HEK293T (cell line): ENCODE measurements at regions not wholly inside any gene's neighbourhood (a gene's known extent, or its start where the extent isn't known, plus 50 kb on each side); places are given as distances from the start of the nearest gene placed in this dataset.
A peak's percentile ranks its signal among the peaks of the same experiment; 100 is the strongest.
"Not testable (repeated sequence)": the region's sequence is repeated elsewhere in the genome, so short reads cannot be mapped to it uniquely, and the experiment has no call there.

ENCODE experiments used
- CTCF ChIA-PET: fragments of 350-600 bp; formaldehyde crosslinking; extraction: SDS; loops from one replicate; lab custom pipeline; 2021; ENCODE audit warnings: antibody characterized with exemption, inconsistent platforms; lab: Yijun Ruan, JAX
- POLR2A ChIA-PET: fragments of 350-600 bp; formaldehyde crosslinking; extraction: SDS; loops from one replicate; lab custom pipeline; 2020; ENCODE audit warnings: antibody characterized with exemption, inconsistent platforms; lab: Yijun Ruan, JAX
- DNase-seq: peaks from one replicate; pipeline ENCODE4 v3.0.0; 2012; ENCODE audit warnings: mixed read lengths; ENCODE audit errors: extremely low spot score
- ARNT ChIP-seq: fragments of 450-650 bp; IDR thresholded peaks from 2 replicates; pipeline ENCODE4 v1.6.1; 2017; ENCODE audit warnings: mild to moderate bottlenecking
- BHLHE40 ChIP-seq: fragments of 450-650 bp; IDR thresholded peaks from 2 replicates; pipeline ENCODE4 v1.6.1; 2016; ENCODE audit warnings: mild to moderate bottlenecking, moderate library complexity, borderline replicate concordance
- CTBP1 ChIP-seq: fragments of 450-650 bp; IDR thresholded peaks from 2 replicates; pipeline ENCODE4 v1.6.1; 2016; ENCODE audit warnings: borderline replicate concordance
- ELF4 ChIP-seq: fragments of 450-650 bp; IDR thresholded peaks from 2 replicates; pipeline ENCODE4 v1.6.1; 2017; ENCODE audit warnings: antibody characterized with exemption
- FOXA1 ChIP-seq: fragments of 450-650 bp; IDR thresholded peaks from 2 replicates; pipeline ENCODE4 v1.6.1; 2016; ENCODE audit warnings: mild to moderate bottlenecking
- FOXK2 ChIP-seq: fragments of 450-650 bp; IDR thresholded peaks from 2 replicates; pipeline ENCODE4 v1.6.1; 2016; ENCODE audit warnings: mild to moderate bottlenecking
- FOXM1 ChIP-seq: fragments of 450-650 bp; IDR thresholded peaks from 2 replicates; pipeline ENCODE4 v1.6.1; 2017; ENCODE audit warnings: mild to moderate bottlenecking, borderline replicate concordance
- HDGF ChIP-seq: fragments of 450-650 bp; IDR thresholded peaks from 2 replicates; pipeline ENCODE4 v1.6.1; 2017; ENCODE audit warnings: antibody characterized with exemption, borderline replicate concordance
- L3MBTL2 ChIP-seq: fragments of 450-650 bp; conservative IDR thresholded peaks from 2 replicates; pipeline ENCODE4 v1.6.1; 2016; ENCODE audit warnings: mild to moderate bottlenecking
- LEF1 ChIP-seq: fragments of 450-650 bp; IDR thresholded peaks from 2 replicates; pipeline ENCODE4 v1.6.1; 2017; ENCODE audit warnings: mild to moderate bottlenecking, borderline replicate concordance
- NFRKB ChIP-seq: fragments of 450-650 bp; IDR thresholded peaks from 2 replicates; pipeline ENCODE4 v1.6.1; 2016; ENCODE audit warnings: mild to moderate bottlenecking, moderate library complexity
- SP1 ChIP-seq: fragments of 450-650 bp; IDR thresholded peaks from 2 replicates; pipeline ENCODE4 v1.6.1; 2017
- SUZ12 ChIP-seq: fragments of 450-650 bp; IDR thresholded peaks from 2 replicates; pipeline ENCODE4 v1.6.1; 2016; ENCODE audit warnings: mild to moderate bottlenecking
- TARDBP ChIP-seq: fragments of 450-650 bp; IDR thresholded peaks from 2 replicates; pipeline ENCODE4 v1.6.1; 2016
- ZNF384 ChIP-seq: fragments of 450-650 bp; IDR thresholded peaks from 2 replicates; pipeline ENCODE4 v1.6.1; 2016
- TF ChIP-seq, protein P1 (sequence below): fragments of 450-650 bp; IDR thresholded peaks from 2 replicates; pipeline ENCODE4 v1.6.1; 2016

GRCh38 chr5:164327166-164327565 is 821.7 kb downstream of the MAT2B start:
- CTCF ChIA-PET, DNase-seq, POLR2A ChIA-PET: not testable (repeated sequence)
- TF ChIP-seq CTBP1 = 0 out of 2 replicates have a peak, but pooled peaks have one; percentile 36

DNA sequence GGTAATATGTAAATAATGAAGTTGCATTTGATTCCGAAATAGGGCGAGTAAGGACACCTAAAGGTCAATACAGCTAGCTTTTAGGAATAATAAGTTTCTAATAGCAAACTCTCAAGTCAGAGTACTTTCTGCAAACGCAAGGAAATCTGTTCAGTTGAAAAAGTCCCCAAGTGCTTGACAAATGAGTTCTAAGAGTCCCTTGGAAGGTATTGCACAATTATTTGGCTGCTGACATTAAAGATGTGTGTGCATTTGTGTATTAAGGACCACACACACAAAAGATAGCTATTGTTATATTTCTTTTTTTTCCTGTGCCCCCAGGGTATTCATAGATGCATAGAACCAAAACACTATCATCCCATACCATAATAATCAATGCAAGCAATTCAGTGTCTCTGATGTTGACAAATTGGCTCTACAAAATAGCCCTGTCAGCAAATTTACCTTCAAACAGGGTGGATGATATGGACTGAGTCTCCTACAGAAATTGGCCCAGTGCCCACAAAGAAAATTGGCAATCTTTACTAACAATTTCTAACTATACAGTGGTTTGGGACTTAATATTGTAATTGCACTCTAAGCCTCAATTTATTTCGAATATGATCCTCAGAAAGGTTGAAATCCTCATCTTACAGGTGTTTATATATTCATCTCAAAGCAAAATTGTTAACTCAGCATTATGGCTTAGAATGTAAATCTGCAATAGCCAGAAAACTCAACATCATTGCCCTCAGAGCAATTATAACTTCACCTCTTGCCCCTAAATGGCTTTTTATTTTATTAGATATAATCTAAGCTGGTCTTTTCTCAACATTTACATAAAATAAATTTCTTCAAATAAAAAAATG is 827.2 kb downstream of the MAT2B start:
- DNase-seq = no peak
- POLR2A ChIA-PET = no interaction called here
- CTCF ChIA-PET = no interaction called here
- TF ChIP-seq LEF1 (no peak), HDGF (no peak), FOXK2 (no peak), TARDBP (no peak), BHLHE40 (no peak)

- ChIA-PET CTCF (interaction anchor here (1.1 to 1.4 kb wide), 2 partner anchors 10 to 14 kb away, joined by 3 read pairs; no protein-coding TSS in a partner anchor), POLR2A (no interaction called here)
- no peak for DNase-seq
- TF ChIP-seq CTBP1 (no peak), FOXM1 (no peak), L3MBTL2 (no peak)
Observed at GRCh38 chr5:164335837-164336236, 830.4 kb downstream of the MAT2B start.

DNA sequence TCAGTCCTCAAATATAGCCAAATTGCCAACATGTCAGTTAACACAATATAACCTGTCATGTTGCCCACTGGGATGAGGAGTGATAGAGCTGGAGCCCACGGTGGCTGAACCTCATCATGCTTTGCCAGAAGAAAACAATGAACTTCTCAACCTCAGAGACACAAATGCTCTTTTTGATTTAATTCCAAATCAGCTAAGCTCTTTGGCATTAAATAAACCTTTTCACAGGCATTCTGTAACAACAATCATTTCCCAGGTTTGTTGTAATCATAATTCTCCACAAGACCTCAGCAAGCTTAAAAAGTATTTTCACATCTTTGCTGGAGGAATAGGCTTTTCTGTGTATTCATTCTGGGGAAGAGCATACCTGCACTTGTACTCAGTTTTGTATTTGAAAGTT is 830.9 kb downstream of the MAT2B start:
- POLR2A ChIA-PET = no interaction called here
- CTCF ChIA-PET = interaction anchor here (1.1 to 1.4 kb wide), 2 partner anchors 11 to 13 kb away, joined by 3 read pairs; no protein-coding TSS in a partner anchor
- no peak for DNase-seq
- no peak for TF ChIP-seq ELF4
- no peak for TF ChIP-seq TARDBP
- TF ChIP-seq, protein P1, sequence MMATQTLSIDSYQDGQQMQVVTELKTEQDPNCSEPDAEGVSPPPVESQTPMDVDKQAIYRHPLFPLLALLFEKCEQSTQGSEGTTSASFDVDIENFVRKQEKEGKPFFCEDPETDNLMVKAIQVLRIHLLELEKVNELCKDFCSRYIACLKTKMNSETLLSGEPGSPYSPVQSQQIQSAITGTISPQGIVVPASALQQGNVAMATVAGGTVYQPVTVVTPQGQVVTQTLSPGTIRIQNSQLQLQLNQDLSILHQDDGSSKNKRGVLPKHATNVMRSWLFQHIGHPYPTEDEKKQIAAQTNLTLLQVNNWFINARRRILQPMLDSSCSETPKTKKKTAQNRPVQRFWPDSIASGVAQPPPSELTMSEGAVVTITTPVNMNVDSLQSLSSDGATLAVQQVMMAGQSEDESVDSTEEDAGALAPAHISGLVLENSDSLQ = no peak
- no peak for TF ChIP-seq L3MBTL2
- no peak for TF ChIP-seq ARNT
- no peak for TF ChIP-seq CTBP1
- TF ChIP-seq ZNF384 = no peak
- no peak for TF ChIP-seq FOXM1
- TF ChIP-seq NFRKB = no peak

DNA sequence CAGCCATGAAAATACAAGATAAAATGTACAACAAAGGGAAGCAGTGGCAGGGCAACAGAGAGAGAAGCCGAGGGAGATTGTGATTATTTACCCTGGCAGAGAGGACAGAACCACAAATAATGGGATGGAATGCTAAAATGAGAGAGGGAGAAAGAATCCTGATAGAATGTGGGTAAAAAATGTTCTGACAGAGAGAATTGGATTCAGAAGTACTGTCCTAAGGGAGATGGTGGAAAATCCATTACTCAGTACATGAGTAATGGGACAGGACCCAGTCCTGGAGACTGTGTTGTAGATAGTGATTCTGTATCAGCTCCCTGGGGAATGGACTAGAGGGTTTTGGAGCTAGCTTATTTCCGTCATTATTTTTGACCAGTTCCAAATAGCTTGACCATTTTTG is 831.5 kb downstream of the MAT2B start:
- ChIA-PET POLR2A (no interaction called here), CTCF (no interaction called here)
- no peak for DNase-seq
- TF ChIP-seq ZNF384 (no peak), ELF4 (no peak), L3MBTL2 (no peak), SUZ12 (no peak), FOXK2 (no peak), SP1 (no peak), BHLHE40 (no peak), ARNT (no peak)
- TF ChIP-seq, protein P1 = no peak

DNA sequence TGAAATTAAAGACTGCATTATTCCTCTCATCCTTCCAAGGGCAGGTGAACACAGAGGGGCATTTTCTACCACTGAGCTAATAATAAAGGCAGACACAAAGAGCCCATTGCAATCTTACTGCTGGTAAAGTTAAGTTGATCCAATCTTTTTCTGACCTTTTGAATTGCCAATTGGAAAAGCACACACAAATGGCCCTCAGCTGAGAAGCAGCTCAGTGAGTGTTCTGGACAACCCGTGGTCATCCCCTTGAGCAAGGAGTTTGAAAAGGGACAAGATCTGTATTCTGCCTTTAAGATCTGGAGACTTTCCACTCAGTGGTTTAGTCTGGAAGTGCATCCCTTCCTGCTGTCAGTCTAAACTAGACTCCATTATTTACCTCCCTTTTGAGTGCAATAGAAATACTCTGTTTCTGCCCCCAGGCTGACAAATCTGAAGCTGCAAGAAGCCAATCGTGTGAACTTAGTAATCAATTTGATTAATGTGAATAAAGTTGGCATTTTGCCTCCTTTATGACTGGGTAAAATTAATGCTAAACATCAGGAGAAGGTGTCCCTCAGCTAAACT is 835.7 kb downstream of the MAT2B start:
- CTCF ChIA-PET = interaction anchor here (1.2 to 2.4 kb wide), 5 partner anchors 10 to 28 kb away, joined by 3 to 10 read pairs (median 3); no protein-coding TSS in a partner anchor
- peak; percentile 31 for DNase-seq
- POLR2A ChIA-PET = interaction anchor here (1.0 kb wide), 1 partner anchor 14 kb away, joined by 3 read pairs; no protein-coding TSS in a partner anchor
- TF ChIP-seq, protein P1 = peak; percentile 78
- TF ChIP-seq NFRKB = no peak

GRCh38 chr5:164345173-164345849 is 839.9 kb downstream of the MAT2B start:
- ChIA-PET CTCF (no interaction called here), POLR2A (no interaction called here)
- TF ChIP-seq ARNT (no peak), NFRKB (no peak), ZNF384 (no peak), FOXM1 (no peak), CTBP1 (no peak), BHLHE40 (no peak), LEF1 (no peak), ELF4 (no peak), SP1 (no peak), SUZ12 (no peak), FOXK2 (no peak), FOXA1 (no peak), HDGF (no peak), TARDBP (no peak), L3MBTL2 (no peak)
- TF ChIP-seq, protein P1 = no peak
- DNase-seq = no peak
